SK-N-SH (cell line): ENCODE measurements at regions not wholly inside any gene's neighbourhood (a gene's known extent, or its start where the extent isn't known, plus 50 kb on each side); places are given as distances from the start of the nearest gene placed in this dataset.

ENCODE experiments used
- EP300 ChIP-seq, 2 experiments: IDR thresholded peaks; 2 replicates each; pipeline versions ENCODE4 v1.4.0 to v1.6.1; 2012; ENCODE audit warnings: borderline replicate concordance in 1 of 2, low read depth in 1 of 2, low read length in 1 of 2
- EZH2phosphoT487 ChIP-seq: fragments of 200-600 bp; sonication (generic); IDR thresholded peaks from 2 replicates; pipeline ENCODE4 v1.6.1; 2017; ENCODE audit warnings: low read depth, mixed run types, mild to moderate bottlenecking, antibody characterized with exemption, moderate library complexity, borderline replicate concordance
- FOSL2 ChIP-seq: IDR thresholded peaks from 2 replicates; pipeline ENCODE4 v1.4.0; 2012; ENCODE audit warnings: low read depth, mild to moderate bottlenecking, moderate library complexity, borderline replicate concordance
- GABPA ChIP-seq: IDR thresholded peaks from 2 replicates; pipeline ENCODE4 v1.4.0; 2012; ENCODE audit warnings: low read depth, mild to moderate bottlenecking
- JUND ChIP-seq: IDR thresholded peaks from 2 replicates; pipeline ENCODE4 v1.4.0; 2012
- MEF2A ChIP-seq: IDR thresholded peaks from 2 replicates; pipeline ENCODE4 v1.4.0; 2012; ENCODE audit warnings: low read depth, borderline replicate concordance
- POLR2AphosphoS5 ChIP-seq: IDR thresholded peaks from 2 replicates; pipeline ENCODE4 v1.6.1; 2012; ENCODE audit warnings: low read depth, low read length
- RCOR1 ChIP-seq: fragments of 150-350 bp; IDR thresholded peaks from 2 replicates; pipeline ENCODE4 v1.6.1; 2017; ENCODE audit warnings: antibody characterized with exemption, low read length
- SIN3A ChIP-seq: IDR thresholded peaks from 2 replicates; pipeline ENCODE4 v1.6.1; 2012; ENCODE audit warnings: low read depth, mild to moderate bottlenecking, low read length, moderate library complexity, borderline replicate concordance
- TCF12 ChIP-seq: IDR thresholded peaks from 2 replicates; pipeline ENCODE4 v1.4.0; 2012
- TF ChIP-seq, protein P1 (sequence below): IDR thresholded peaks from 2 replicates; pipeline ENCODE4 v1.4.0; 2012; ENCODE audit warnings: low read depth, borderline replicate concordance
- TF ChIP-seq, protein P2 (sequence below): fragments of 200-600 bp; sonication (generic); IDR thresholded peaks from 2 replicates; pipeline ENCODE4 v1.6.1; 2017; ENCODE audit warnings: antibody characterized with exemption, mild to moderate bottlenecking, moderate library complexity
- TF ChIP-seq, protein P3 (sequence below): IDR thresholded peaks from 2 replicates; pipeline ENCODE4 v1.6.1; 2012; ENCODE audit warnings: mild to moderate bottlenecking, low read depth, low read length, moderate library complexity
- TF ChIP-seq, protein P4 (sequence below): IDR thresholded peaks from 2 replicates; pipeline ENCODE4; 2012

DNA sequence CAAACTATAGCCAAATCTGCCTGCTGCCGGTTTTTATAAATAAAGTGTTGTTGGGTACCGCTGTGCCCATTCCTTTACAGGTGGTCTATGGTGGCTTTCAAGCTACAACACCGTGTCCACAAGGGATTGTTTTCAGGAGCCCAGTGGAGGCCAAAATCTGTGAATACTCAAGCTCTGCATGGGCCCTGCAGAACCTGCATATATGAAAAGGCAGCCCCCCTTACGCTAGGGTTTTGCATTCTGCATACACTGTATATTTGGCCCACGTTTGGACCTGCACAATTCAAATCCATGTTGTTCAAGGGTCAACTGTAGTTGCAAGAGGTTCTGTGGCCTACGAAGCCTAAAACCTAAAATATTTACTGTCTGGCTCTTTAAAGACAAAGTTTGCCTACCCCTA is 122.2 kb upstream of the TLE3 start:
- no peak for TF ChIP-seq FOSL2
- no peak for TF ChIP-seq EZH2phosphoT487
- TF ChIP-seq, protein P1, sequence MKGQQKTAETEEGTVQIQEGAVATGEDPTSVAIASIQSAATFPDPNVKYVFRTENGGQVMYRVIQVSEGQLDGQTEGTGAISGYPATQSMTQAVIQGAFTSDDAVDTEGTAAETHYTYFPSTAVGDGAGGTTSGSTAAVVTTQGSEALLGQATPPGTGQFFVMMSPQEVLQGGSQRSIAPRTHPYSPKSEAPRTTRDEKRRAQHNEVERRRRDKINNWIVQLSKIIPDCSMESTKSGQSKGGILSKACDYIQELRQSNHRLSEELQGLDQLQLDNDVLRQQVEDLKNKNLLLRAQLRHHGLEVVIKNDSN = no peak
- no peak for TF ChIP-seq TCF12
- TF ChIP-seq, protein P2, sequence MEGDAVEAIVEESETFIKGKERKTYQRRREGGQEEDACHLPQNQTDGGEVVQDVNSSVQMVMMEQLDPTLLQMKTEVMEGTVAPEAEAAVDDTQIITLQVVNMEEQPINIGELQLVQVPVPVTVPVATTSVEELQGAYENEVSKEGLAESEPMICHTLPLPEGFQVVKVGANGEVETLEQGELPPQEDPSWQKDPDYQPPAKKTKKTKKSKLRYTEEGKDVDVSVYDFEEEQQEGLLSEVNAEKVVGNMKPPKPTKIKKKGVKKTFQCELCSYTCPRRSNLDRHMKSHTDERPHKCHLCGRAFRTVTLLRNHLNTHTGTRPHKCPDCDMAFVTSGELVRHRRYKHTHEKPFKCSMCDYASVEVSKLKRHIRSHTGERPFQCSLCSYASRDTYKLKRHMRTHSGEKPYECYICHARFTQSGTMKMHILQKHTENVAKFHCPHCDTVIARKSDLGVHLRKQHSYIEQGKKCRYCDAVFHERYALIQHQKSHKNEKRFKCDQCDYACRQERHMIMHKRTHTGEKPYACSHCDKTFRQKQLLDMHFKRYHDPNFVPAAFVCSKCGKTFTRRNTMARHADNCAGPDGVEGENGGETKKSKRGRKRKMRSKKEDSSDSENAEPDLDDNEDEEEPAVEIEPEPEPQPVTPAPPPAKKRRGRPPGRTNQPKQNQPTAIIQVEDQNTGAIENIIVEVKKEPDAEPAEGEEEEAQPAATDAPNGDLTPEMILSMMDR = no peak
- TF ChIP-seq JUND = no peak
- no peak for TF ChIP-seq POLR2AphosphoS5
- no peak for TF ChIP-seq RCOR1
- TF ChIP-seq, protein P3, sequence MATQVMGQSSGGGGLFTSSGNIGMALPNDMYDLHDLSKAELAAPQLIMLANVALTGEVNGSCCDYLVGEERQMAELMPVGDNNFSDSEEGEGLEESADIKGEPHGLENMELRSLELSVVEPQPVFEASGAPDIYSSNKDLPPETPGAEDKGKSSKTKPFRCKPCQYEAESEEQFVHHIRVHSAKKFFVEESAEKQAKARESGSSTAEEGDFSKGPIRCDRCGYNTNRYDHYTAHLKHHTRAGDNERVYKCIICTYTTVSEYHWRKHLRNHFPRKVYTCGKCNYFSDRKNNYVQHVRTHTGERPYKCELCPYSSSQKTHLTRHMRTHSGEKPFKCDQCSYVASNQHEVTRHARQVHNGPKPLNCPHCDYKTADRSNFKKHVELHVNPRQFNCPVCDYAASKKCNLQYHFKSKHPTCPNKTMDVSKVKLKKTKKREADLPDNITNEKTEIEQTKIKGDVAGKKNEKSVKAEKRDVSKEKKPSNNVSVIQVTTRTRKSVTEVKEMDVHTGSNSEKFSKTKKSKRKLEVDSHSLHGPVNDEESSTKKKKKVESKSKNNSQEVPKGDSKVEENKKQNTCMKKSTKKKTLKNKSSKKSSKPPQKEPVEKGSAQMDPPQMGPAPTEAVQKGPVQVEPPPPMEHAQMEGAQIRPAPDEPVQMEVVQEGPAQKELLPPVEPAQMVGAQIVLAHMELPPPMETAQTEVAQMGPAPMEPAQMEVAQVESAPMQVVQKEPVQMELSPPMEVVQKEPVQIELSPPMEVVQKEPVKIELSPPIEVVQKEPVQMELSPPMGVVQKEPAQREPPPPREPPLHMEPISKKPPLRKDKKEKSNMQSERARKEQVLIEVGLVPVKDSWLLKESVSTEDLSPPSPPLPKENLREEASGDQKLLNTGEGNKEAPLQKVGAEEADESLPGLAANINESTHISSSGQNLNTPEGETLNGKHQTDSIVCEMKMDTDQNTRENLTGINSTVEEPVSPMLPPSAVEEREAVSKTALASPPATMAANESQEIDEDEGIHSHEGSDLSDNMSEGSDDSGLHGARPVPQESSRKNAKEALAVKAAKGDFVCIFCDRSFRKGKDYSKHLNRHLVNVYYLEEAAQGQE = no peak
- no peak for TF ChIP-seq EP300 (IDR thresholded peaks at IDR 0.05; ENCODE audit: borderline replicate concordance in 1 of 2, low read depth in 1 of 2, low read length in 1 of 2)
- TF ChIP-seq, protein P4, sequence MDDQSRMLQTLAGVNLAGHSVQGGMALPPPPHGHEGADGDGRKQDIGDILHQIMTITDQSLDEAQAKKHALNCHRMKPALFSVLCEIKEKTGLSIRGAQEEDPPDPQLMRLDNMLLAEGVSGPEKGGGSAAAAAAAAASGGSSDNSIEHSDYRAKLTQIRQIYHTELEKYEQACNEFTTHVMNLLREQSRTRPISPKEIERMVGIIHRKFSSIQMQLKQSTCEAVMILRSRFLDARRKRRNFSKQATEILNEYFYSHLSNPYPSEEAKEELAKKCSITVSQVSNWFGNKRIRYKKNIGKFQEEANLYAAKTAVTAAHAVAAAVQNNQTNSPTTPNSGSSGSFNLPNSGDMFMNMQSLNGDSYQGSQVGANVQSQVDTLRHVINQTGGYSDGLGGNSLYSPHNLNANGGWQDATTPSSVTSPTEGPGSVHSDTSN = no peak
- no peak for TF ChIP-seq SIN3A
- no peak for TF ChIP-seq GABPA
- TF ChIP-seq MEF2A = no peak
